Endothelial cell of umbilical vein (primary cell): ENCODE measurements at regions not wholly inside any gene's neighbourhood (a gene's known extent, or its start where the extent isn't known, plus 50 kb on each side); places are given as distances from the start of the nearest gene placed in this dataset.

Experiments
- BruUV-seq: library from RNA; stranded (reverse); fragments of 400-500 nt; replicated peaks from 2 replicates; lab custom pipeline; 2021; lab: Mats Ljungman, UMichigan
- CTCF ChIA-PET: fragments of 300-600, 350-600 bp; sonication (Branson Sonifier 250); formaldehyde crosslinking; loops from one replicate; lab custom pipeline; 2021; ENCODE audit warnings: antibody characterized with exemption, inconsistent platforms; lab: Charles Lee
- POLR2A ChIA-PET: fragments of 300-600, 350-600 bp; sonication (Branson Sonifier 250); formaldehyde crosslinking; loops from one replicate; lab custom pipeline; 2021; ENCODE audit warnings: antibody characterized with exemption, inconsistent platforms; lab: Charles Lee
- DNase-seq: peaks from one replicate; pipeline ENCODE4 v3.0.0-alpha.2; 2011; ENCODE audit warnings: low read depth, low spot score
- FAIRE-seq: peaks from 2 replicates; lab custom pipeline; 2011; peaks lifted over from hg19 to GRCh38; lab: Jason Lieb, UNC
- H2AFZ ChIP-seq: 2 replicates; pipeline ENCODE4 v1.6.0; 2012; ENCODE audit warnings: low read depth, low read length, control low read depth, inconsistent platforms
- H3K27ac ChIP-seq: 2 replicates; pipeline ENCODE4 v1.5.1; 2011; ENCODE audit warnings: low read depth, mild to moderate bottlenecking, control low read depth, low read length, moderate library complexity; ENCODE audit not compliant: insufficient read depth
- H3K27me3 ChIP-seq, 2 experiments: 2 replicates each; pipeline versions ENCODE4 v1.6.0 to v1.6.1; 2011; ENCODE audit warnings: low read length in 2 of 2, mixed read lengths in 1 of 2; ENCODE audit not compliant: control insufficient read depth in 2 of 2, insufficient read depth in 2 of 2
- H3K36me3 ChIP-seq, 2 experiments: 2 replicates in 1 of 2; 3 replicates in 1 of 2; pipeline ENCODE4 v1.5.1; 2011; ENCODE audit warnings: low read length in 2 of 2, mild to moderate bottlenecking in 1 of 2, moderate library complexity in 1 of 2; ENCODE audit not compliant: control insufficient read depth in 2 of 2, insufficient read depth in 2 of 2; ENCODE audit errors: extremely low read depth in 1 of 2
- H3K4me1 ChIP-seq: 3 replicates; pipeline ENCODE4 v1.5.1; 2011; ENCODE audit warnings: mild to moderate bottlenecking, low read length; ENCODE audit not compliant: control insufficient read depth, insufficient read depth; ENCODE audit errors: extremely low read depth
- H3K4me2 ChIP-seq: 2 replicates; pipeline ENCODE4 v1.6.1; 2011; ENCODE audit warnings: low read length, control low read depth, mixed read lengths; ENCODE audit not compliant: insufficient read depth
- H3K4me3 ChIP-seq, 3 experiments: fragments of 200-600 bp in 1 of 3; sonication (generic), shearing (Covaris generic) in 1 of 3; replicated peaks in 1 of 3; 2 replicates each; pipeline ENCODE4 v1.5.1; 2011 to 2016; ENCODE audit warnings: control low read depth in 3 of 3, low read length in 3 of 3, mild to moderate bottlenecking in 2 of 3, inconsistent platforms in 1 of 3, low read depth in 1 of 3, moderate library complexity in 1 of 3; ENCODE audit not compliant: insufficient read depth in 1 of 3
- H3K79me2 ChIP-seq: 2 replicates; pipeline ENCODE4 v1.6.0; 2012; ENCODE audit warnings: low read length, inconsistent platforms; ENCODE audit not compliant: control insufficient read depth, insufficient read depth
- H3K9ac ChIP-seq: replicated peaks from 2 replicates; pipeline ENCODE3; 2011; ENCODE audit warnings: low read length, control low read depth; ENCODE audit not compliant: insufficient read depth; ENCODE audit errors: extremely low read depth
- H3K9me1 ChIP-seq: replicated peaks from 3 replicates; pipeline ENCODE4 v1.6.0; 2011; ENCODE audit warnings: mild to moderate bottlenecking, low read length; ENCODE audit not compliant: control insufficient read depth, insufficient read depth; ENCODE audit errors: extremely low read depth
- H3K9me3 ChIP-seq: replicated peaks from 2 replicates; pipeline ENCODE4 v1.5.1; 2012; ENCODE audit warnings: low read length, inconsistent platforms; ENCODE audit not compliant: control insufficient read depth, insufficient read depth
- H4K20me1 ChIP-seq: replicated peaks from 2 replicates; pipeline ENCODE3; 2011; ENCODE audit warnings: mild to moderate bottlenecking, low read length; ENCODE audit not compliant: control insufficient read depth, insufficient read depth; ENCODE audit errors: extremely low read depth
- EZH2 ChIP-seq: IDR thresholded peaks from 2 replicates; pipeline ENCODE4 v1.6.1; 2012; ENCODE audit warnings: borderline replicate concordance, low read depth, mild to moderate bottlenecking, moderate library complexity, low read length, inconsistent platforms; ENCODE audit not compliant: severe bottlenecking
- GATA2 ChIP-seq: IDR thresholded peaks from 2 replicates; pipeline ENCODE4 v1.7.0; 2011; ENCODE audit warnings: low read depth, mild to moderate bottlenecking, moderate library complexity, mixed read lengths, low read length; ENCODE audit not compliant: insufficient read length, insufficient read depth
- JUN ChIP-seq: IDR thresholded peaks from 2 replicates; pipeline ENCODE4 v1.6.1; 2011; ENCODE audit warnings: borderline replicate concordance, low read depth; ENCODE audit not compliant: insufficient read length, insufficient read depth
- MYC ChIP-seq: IDR thresholded peaks from one replicate; pipeline ENCODE4 v1.6.1; 2011; ENCODE audit warnings: mild to moderate bottlenecking, low read depth, low read length
- dilution Hi-C: fragments of 300-500 bp; cut with MboI; formaldehyde crosslinking; loops from one replicate; pipeline ENCODE4 v1.15.0; 2019; ENCODE audit warnings: low sequenced_read_pairs; ENCODE audit not compliant: extremely low pct_ligation_motif_present
- intact Hi-C: fragments of 100-400 bp; cut with micrococcal nuclease; formaldehyde crosslinking; loops from one replicate; pipeline ENCODE4 v1.10.0; 2022

DNA sequence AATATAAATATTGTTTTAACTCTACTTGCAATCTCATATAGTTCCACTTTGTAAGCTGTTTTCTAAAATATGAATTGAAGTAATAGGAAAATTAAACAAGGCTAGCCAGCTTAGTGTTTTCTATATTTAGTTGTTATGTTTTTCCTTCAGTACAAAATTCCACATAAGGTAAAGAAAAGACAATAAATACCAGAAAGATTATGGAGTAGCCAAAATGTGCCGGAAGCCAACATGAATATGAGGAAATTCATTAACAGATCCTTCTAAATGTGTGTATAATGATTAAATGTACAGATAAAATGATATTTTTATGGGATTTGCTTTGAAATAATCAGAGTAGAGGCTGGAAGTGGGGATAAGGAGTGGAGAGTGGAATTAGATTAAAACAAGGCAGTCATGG is 52.5 kb upstream of the COL21A1 start:
- H3K79me2 ChIP-seq = no peaks in the 10 kb centered on the region
- CTCF ChIA-PET = interaction anchor here (1.0 to 1.8 kb wide), 7 partner anchors 9 to 1023 kb away, joined by 3 to 6 read pairs (median 4); no protein-coding TSS in a partner anchor
- H3K36me3 ChIP-seq = no peaks in the 10 kb centered on the region
- no peaks in the 10 kb centered on the region for H4K20me1 ChIP-seq
- peak overlapping the region; percentile 22 for H3K27ac ChIP-seq
- no TSS peak for BruUV-seq
- H3K4me3 ChIP-seq = no peak overlapping the region
- peak overlapping the region; percentile 50 for H3K4me2 ChIP-seq
- H3K9ac ChIP-seq = no peak overlapping the region
- dilution Hi-C loops = no loop called here
- no peaks in the 10 kb centered on the region for H3K9me1 ChIP-seq
- no peak overlapping the region for H2AFZ ChIP-seq
- no peaks in the 10 kb centered on the region for H3K27me3 ChIP-seq
- peaks cover 22% of the 10 kb centered on the region for H3K4me1 ChIP-seq
- peak; percentile 92 for DNase-seq
- H3K9me3 ChIP-seq = no peaks in the 10 kb centered on the region
- TF ChIP-seq MYC (no peak), JUN (peak; percentile 38), EZH2 (no peak)
- no peak for FAIRE-seq
- POLR2A ChIA-PET = no interaction called here
- intact Hi-C loops = loop anchor here (1.0 kb wide), 2 partner anchors 29 to 275 kb away; no protein-coding TSS in a partner anchor

DNA sequence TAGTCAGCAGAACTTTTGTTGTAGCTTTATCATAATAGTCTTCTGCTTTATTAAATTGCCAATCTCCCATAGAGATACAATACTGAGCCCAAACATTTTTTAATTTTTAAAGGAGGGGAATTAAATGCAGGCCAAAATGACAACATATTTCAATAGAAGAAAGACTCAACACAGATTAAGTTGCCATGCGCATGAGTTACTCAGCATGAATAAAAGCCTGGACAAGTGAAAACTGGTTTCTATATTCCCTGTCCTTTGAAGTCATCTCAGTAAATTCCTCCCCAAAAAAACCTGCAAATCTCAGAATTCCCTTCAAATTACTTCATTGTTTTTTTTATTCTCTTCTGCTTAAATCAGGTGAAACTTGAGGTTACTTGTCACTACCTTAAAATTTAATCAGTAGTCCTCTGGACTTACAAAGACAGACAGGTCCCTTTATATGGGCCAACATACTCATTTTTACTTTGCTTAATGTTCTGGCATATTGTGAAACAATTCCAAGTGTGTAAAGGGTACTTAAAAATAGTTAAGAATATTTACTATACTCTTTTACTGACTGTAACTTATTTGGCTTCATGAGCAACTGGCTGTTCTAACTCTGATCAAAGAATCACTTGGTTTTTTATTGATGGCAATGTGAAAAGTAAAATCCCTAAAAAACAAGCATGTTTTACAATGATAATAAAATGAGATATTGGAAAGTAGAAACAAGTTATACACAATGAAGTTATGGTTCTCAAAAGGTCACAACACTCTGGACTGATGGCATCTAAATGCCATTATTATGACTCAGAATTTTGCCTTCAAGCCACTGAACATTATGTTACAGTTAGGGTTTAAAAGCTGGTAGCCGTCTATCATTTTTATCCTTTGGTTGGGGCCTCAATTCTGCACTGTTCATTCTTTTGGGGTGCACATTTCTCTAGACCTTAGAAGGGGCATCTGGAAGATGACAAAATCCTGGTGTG is 49.9 kb upstream of the COL21A1 start:
- H3K27me3 ChIP-seq = no peaks in the 10 kb centered on the region
- H3K36me3 ChIP-seq = no peaks in the 10 kb centered on the region
- peak overlapping the region; percentile 51 for H2AFZ ChIP-seq
- no peak for TF ChIP-seq EZH2
- no peak for TF ChIP-seq GATA2
- peak; percentile 30 for TF ChIP-seq JUN
- no peaks in the 10 kb centered on the region for H3K9me3 ChIP-seq
- intact Hi-C loops (loop anchor here (2.0 kb wide), 1 partner anchor 251 kb away; no protein-coding TSS in a partner anchor), dilution Hi-C loops (no loop called here)
- CTCF ChIA-PET = interaction anchor here (0.8 kb wide), 1 partner anchor 17 kb away, joined by 3 read pairs; no protein-coding TSS in a partner anchor
- H3K4me2 ChIP-seq = no peak overlapping the region
- H3K79me2 ChIP-seq = no peaks in the 10 kb centered on the region
- no TSS peak for BruUV-seq
- FAIRE-seq (no peak), DNase-seq (peak; percentile 39)
- H3K27ac ChIP-seq = no peak overlapping the region
- POLR2A ChIA-PET = interaction anchor here (0.7 kb wide), 2 partner anchors 11 to 834 kb away, joined by 3 to 5 read pairs; no protein-coding TSS in a partner anchor
- H4K20me1 ChIP-seq = no peaks in the 10 kb centered on the region
- peaks cover 22% of the 10 kb centered on the region for H3K4me1 ChIP-seq
- H3K4me3 ChIP-seq = no peak overlapping the region
- no peaks in the 10 kb centered on the region for H3K9me1 ChIP-seq
- H3K9ac ChIP-seq = no peak overlapping the region
